SK-N-MC (cell line): ENCODE measurements at regions not wholly inside any gene's neighbourhood (a gene's known extent, or its start where the extent isn't known, plus 50 kb on each side); places are given as distances from the start of the nearest gene placed in this dataset.

Experiments used
- EZH2 ChIP-seq: fragments of 200-600 bp; sonication (generic); IDR thresholded peaks from one replicate; pipeline ENCODE4 v1.6.1; 2017; ENCODE audit warnings: antibody characterized with exemption
- FOXP2 ChIP-seq: optimal IDR thresholded peaks from 2 replicates; pipeline ENCODE3; 2011; ENCODE audit warnings: mild to moderate bottlenecking, moderate library complexity; ENCODE audit not compliant: insufficient read depth; ENCODE audit errors: extremely low read length, control extremely low read depth
- POLR2AphosphoS5 ChIP-seq: IDR thresholded peaks from 2 replicates; pipeline ENCODE4 v1.6.1; 2012; ENCODE audit warnings: mild to moderate bottlenecking, low read depth, low read length, borderline replicate concordance

DNA sequence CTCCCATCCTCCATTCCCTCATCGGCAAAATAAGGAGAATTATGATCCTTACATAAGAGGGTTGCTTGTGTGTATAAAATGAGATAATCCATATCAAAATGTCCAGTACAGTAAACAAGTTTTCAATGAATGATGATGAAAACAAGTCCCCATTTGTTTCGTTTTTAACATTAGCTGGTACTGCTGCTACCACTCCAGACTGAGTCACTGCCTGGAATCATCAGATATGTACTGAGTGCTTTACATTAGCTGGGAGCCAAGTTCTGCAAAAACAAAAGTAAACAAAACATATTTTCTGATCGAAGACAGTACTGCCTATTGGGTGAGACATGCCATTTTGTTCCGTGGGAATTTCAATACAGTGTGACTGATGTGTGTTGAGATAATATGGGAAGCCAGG is 123.2 kb upstream of the IGFBP7 start:
- no peak for TF ChIP-seq EZH2
- TF ChIP-seq POLR2AphosphoS5, result no peak
- no peak for TF ChIP-seq FOXP2
